IMR-90 (cell line): ENCODE measurements at regions not wholly inside any gene's neighbourhood (a gene's known extent, or its start where the extent isn't known, plus 50 kb on each side); places are given as distances from the start of the nearest gene placed in this dataset.

Experiments
- ATAC-seq: fragments of 200-7000 bp; cut with Tn5 transposase; 2 replicates; pipeline ENCODE4 v1.9.1; 2020; ENCODE audit warnings: low read depth, mild to moderate bottlenecking, moderate library complexity
- BruUV-seq: library from RNA; stranded (reverse); fragments of 400-500 nt; replicated peaks from 2 replicates; lab custom pipeline; 2021; lab: Mats Ljungman, UMichigan
- CTCF ChIA-PET: fragments of 300-600 bp; formaldehyde crosslinking; extraction: SDS; loops from one replicate; lab custom pipeline; 2021; ENCODE audit warnings: antibody characterized with exemption; lab: Yijun Ruan, JAX
- POLR2A ChIA-PET: fragments of 300-600 bp; sonication (Branson Sonifier 250); formaldehyde crosslinking; loops from one replicate; lab custom pipeline; 2022; ENCODE audit warnings: antibody characterized with exemption; ENCODE audit not compliant: unreplicated experiment; lab: Charles Lee
- DNase-seq: peaks from one replicate; pipeline ENCODE4 v3.0.0; 2013
- H2AFZ ChIP-seq: replicated peaks from 2 replicates; pipeline ENCODE3; 2013; ENCODE audit warnings: low read length, mild to moderate bottlenecking; ENCODE audit not compliant: poor library complexity
- H2AK5ac ChIP-seq: 2 replicates; pipeline ENCODE4 v1.6.1; 2013; ENCODE audit warnings: low read depth, low read length, inconsistent platforms
- H2AK9ac ChIP-seq: replicated peaks from 2 replicates; pipeline ENCODE3; 2013; ENCODE audit warnings: mild to moderate bottlenecking, low read depth, low read length, moderate library complexity; ENCODE audit not compliant: poor library complexity
- H2BK120ac ChIP-seq: 2 replicates; pipeline ENCODE4 v1.6.1; 2013; ENCODE audit warnings: low read depth, low read length, inconsistent platforms
- H2BK15ac ChIP-seq: 3 replicates; pipeline ENCODE4 v1.6.1; 2013; ENCODE audit warnings: low read depth, low read length, inconsistent platforms
- H2BK20ac ChIP-seq: 2 replicates; pipeline ENCODE4 v1.6.1; 2013; ENCODE audit warnings: low read depth, mild to moderate bottlenecking, inconsistent platforms, low read length, moderate library complexity
- H2BK5ac ChIP-seq: 2 replicates; pipeline ENCODE4 v1.6.1; 2013; ENCODE audit warnings: mild to moderate bottlenecking, low read depth, low read length, inconsistent platforms; ENCODE audit not compliant: poor library complexity, severe bottlenecking
- H3K14ac ChIP-seq: replicated peaks from 2 replicates; pipeline ENCODE4 v1.6.1; 2013; ENCODE audit warnings: low read depth, low read length, inconsistent platforms
- H3K18ac ChIP-seq: 2 replicates; pipeline ENCODE4 v1.6.1; 2013; ENCODE audit warnings: low read depth, low read length, control low read depth
- H3K23ac ChIP-seq: 2 replicates; pipeline ENCODE4 v1.6.1; 2013; ENCODE audit warnings: low read depth, low read length, inconsistent platforms
- H3K27ac ChIP-seq: 2 replicates; pipeline ENCODE4 v1.5.1; 2013; ENCODE audit warnings: mild to moderate bottlenecking, control low read depth, low read length; ENCODE audit not compliant: insufficient read depth
- H3K27me3 ChIP-seq: 2 replicates; pipeline ENCODE4 v1.6.1; 2013; ENCODE audit warnings: low read length; ENCODE audit not compliant: control insufficient read depth, insufficient read depth
- H3K36me3 ChIP-seq: 2 replicates; pipeline ENCODE4 v1.6.1; 2013; ENCODE audit warnings: low read length, mixed read lengths; ENCODE audit not compliant: control insufficient read depth, insufficient read depth
- H3K4ac ChIP-seq: 2 replicates; pipeline ENCODE4 v1.6.1; 2013; ENCODE audit warnings: low read depth, low read length, inconsistent platforms
- H3K4me1 ChIP-seq: 2 replicates; pipeline ENCODE4 v1.6.1; 2013; ENCODE audit warnings: low read length, mixed read lengths; ENCODE audit not compliant: control insufficient read depth, insufficient read depth
- H3K4me2 ChIP-seq: 2 replicates; pipeline ENCODE4 v1.6.1; 2013; ENCODE audit warnings: low read depth, mild to moderate bottlenecking, control low read depth, low read length, moderate library complexity
- H3K4me3 ChIP-seq: 2 replicates; pipeline ENCODE4 v1.5.1; 2013; ENCODE audit warnings: low read depth, mild to moderate bottlenecking, control low read depth, low read length, moderate library complexity; ENCODE audit not compliant: insufficient read depth
- H3K56ac ChIP-seq: 2 replicates; pipeline ENCODE4 v1.6.1; 2013; ENCODE audit warnings: low read length, inconsistent platforms; ENCODE audit not compliant: insufficient read depth; ENCODE audit errors: extremely low read depth
- H3K79me1 ChIP-seq, 2 experiments: 2 replicates each; pipeline ENCODE4 v1.6.1; 2013; ENCODE audit warnings: low read length in 2 of 2, inconsistent platforms in 1 of 2, low read depth in 1 of 2
- H3K9ac ChIP-seq: 2 replicates; pipeline ENCODE4 v1.6.1; 2013; ENCODE audit warnings: low read depth, low read length, control low read depth
- H3K9me1 ChIP-seq: 2 replicates; pipeline ENCODE4 v1.6.1; 2013; ENCODE audit warnings: low read length, inconsistent platforms; ENCODE audit not compliant: insufficient read depth
- H3K9me3 ChIP-seq: 2 replicates; pipeline ENCODE4 v1.6.1; 2013; ENCODE audit warnings: low read length; ENCODE audit not compliant: control insufficient read depth, insufficient read depth
- H4K20me1 ChIP-seq: 2 replicates; pipeline ENCODE4 v1.6.1; 2013; ENCODE audit warnings: low read length, inconsistent platforms; ENCODE audit not compliant: insufficient read depth
- H4K5ac ChIP-seq: 2 replicates; pipeline ENCODE4 v1.6.1; 2013; ENCODE audit warnings: mild to moderate bottlenecking, low read depth, low read length, control low read depth
- H4K8ac ChIP-seq, 2 experiments: 2 replicates each; pipeline ENCODE4 v1.6.1; 2013; ENCODE audit warnings: low read depth in 2 of 2, low read length in 2 of 2, control low read depth in 1 of 2, inconsistent platforms in 1 of 2
- H4K91ac ChIP-seq: 2 replicates; pipeline ENCODE4 v1.6.1; 2013; ENCODE audit warnings: low read depth, low read length, inconsistent platforms; ENCODE audit not compliant: insufficient read depth
- CEBPB ChIP-seq: IDR thresholded peaks from 2 replicates; pipeline ENCODE4 v1.6.1; 2012; ENCODE audit warnings: low read depth, low read length, improper control_type of control experiment
- CHD1 ChIP-seq: IDR thresholded peaks from 2 replicates; pipeline ENCODE4 v1.6.1; 2012; ENCODE audit warnings: low read depth, low read length, improper control_type of control experiment
- MAFK ChIP-seq: IDR thresholded peaks from 2 replicates; pipeline ENCODE4 v1.6.1; 2012; ENCODE audit warnings: low read depth, low read length, improper control_type of control experiment
- POLR2A ChIP-seq: IDR thresholded peaks from 2 replicates; pipeline ENCODE4 v1.6.1; 2012; ENCODE audit warnings: mild to moderate bottlenecking, low read depth, low read length
- RCOR1 ChIP-seq: IDR thresholded peaks from 2 replicates; pipeline ENCODE4 v1.6.1; 2012; ENCODE audit warnings: mild to moderate bottlenecking, low read length, improper control_type of control experiment; ENCODE audit not compliant: insufficient replicate concordance
- WGBS, 2 experiments: methylation state at CpG; one replicate each; pipeline versions ENCODE4 v1.1.5 to v1.1.7; 2013; ENCODE audit warnings: missing lambda C conversion rate in 2 of 2; ENCODE audit not compliant: insufficient read length in 1 of 2; ENCODE audit errors: extremely low coverage in 2 of 2; 5-methylcytosine and 5-hydroxymethylcytosine counted together
- dilution Hi-C: fragments of 300-500 bp; cut with HindIII; formaldehyde crosslinking; loops from one replicate; pipeline ENCODE4 v1.14.3; 2018; ENCODE audit warnings: low sequenced_read_pairs; ENCODE audit not compliant: unreplicated experiment
- in situ Hi-C: fragments of 300-500 bp; cut with MboI; formaldehyde crosslinking; loops from 3 replicates; pipeline ENCODE4 v1.14.3; 2019; ENCODE audit warnings: low sequenced_read_pairs, inconsistent platforms, mixed read lengths
- intact Hi-C: fragments of 100-400 bp; cut with micrococcal nuclease; formaldehyde crosslinking; loops from 2 replicates; pipeline ENCODE4 v1.10.0; 2022
- TF ChIP-seq, protein P1 (sequence below): conservative IDR thresholded peaks from 2 replicates; pipeline ENCODE4 v1.5.1; 2012; ENCODE audit warnings: mild to moderate bottlenecking, low read depth, low read length, improper control_type of control experiment
- TF ChIP-seq, protein P2 (sequence below): fragments of 150-350 bp; IDR thresholded peaks from 2 replicates; pipeline ENCODE4 v1.6.1; 2017; ENCODE audit warnings: mild to moderate bottlenecking, antibody characterized with exemption, low read length, low read depth
- TF ChIP-seq, protein P3 (sequence below): fragments of 150-350 bp; IDR thresholded peaks from 2 replicates; pipeline ENCODE4 v1.6.1; 2016; ENCODE audit warnings: low read depth, mild to moderate bottlenecking, low read length, moderate library complexity, borderline replicate concordance

DNA sequence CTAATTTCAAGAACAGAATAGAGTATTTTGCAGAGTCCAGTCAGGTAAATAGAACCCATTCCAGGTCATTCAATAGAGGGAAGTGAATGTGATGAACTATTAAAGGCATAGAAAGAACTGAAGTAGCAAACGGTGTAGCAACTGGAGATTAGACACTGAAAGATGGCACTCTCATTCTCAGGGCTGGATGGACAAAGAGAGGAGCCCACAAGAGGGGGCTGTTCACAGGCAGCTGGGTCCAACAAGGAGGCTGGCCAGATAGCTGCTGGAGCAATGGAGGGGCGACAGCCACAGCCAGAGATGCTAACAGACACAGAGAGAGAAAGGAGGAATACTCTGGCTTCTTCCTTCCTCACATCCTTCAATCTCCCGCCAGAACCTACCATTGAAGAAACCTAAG is 93.1 kb upstream of the SMARCA2 start:
- Histone ChIP-seq H2BK120ac (no peak overlapping the region), H3K27ac (no peak overlapping the region), H3K9ac (no peak overlapping the region), H3K4ac (no peak overlapping the region), H4K91ac (no peak overlapping the region), H3K4me1 (no peaks in the 10 kb centered on the region), H4K8ac (no peak overlapping the region), H2BK20ac (no peak overlapping the region), H4K20me1 (no peaks in the 10 kb centered on the region), H3K4me3 (no peak overlapping the region), H2AK5ac (no peak overlapping the region), H4K5ac (no peak overlapping the region), H3K23ac (no peak overlapping the region), H3K9me1 (no peaks in the 10 kb centered on the region), H2BK15ac (no peak overlapping the region), H3K9me3 (no peaks in the 10 kb centered on the region), H3K4me2 (no peak overlapping the region), H3K36me3 (no peaks in the 10 kb centered on the region), H3K18ac (no peak overlapping the region), H3K56ac (no peak overlapping the region), H2AFZ (no peak overlapping the region), H2AK9ac (no peak overlapping the region), H3K14ac (no peak overlapping the region), H2BK5ac (no peak overlapping the region), H3K27me3 (no peaks in the 10 kb centered on the region), H3K79me1 (no peaks in the 10 kb centered on the region)
- in situ Hi-C loops: no loop called here
- DNase-seq (no peak), ATAC-seq (no peak)
- dilution Hi-C loops: no loop called here
- POLR2A ChIA-PET: no interaction called here
- no CpG with 5 or more reads among the region's 3 CpGs for WGBS, 2 experiments
- intact Hi-C loops: no loop called here
- CTCF ChIA-PET: no interaction called here
- TF ChIP-seq CEBPB (no peak), MAFK (no peak), CHD1 (no peak), POLR2A (no peak), RCOR1 (no peak)
- TF ChIP-seq, protein P1, sequence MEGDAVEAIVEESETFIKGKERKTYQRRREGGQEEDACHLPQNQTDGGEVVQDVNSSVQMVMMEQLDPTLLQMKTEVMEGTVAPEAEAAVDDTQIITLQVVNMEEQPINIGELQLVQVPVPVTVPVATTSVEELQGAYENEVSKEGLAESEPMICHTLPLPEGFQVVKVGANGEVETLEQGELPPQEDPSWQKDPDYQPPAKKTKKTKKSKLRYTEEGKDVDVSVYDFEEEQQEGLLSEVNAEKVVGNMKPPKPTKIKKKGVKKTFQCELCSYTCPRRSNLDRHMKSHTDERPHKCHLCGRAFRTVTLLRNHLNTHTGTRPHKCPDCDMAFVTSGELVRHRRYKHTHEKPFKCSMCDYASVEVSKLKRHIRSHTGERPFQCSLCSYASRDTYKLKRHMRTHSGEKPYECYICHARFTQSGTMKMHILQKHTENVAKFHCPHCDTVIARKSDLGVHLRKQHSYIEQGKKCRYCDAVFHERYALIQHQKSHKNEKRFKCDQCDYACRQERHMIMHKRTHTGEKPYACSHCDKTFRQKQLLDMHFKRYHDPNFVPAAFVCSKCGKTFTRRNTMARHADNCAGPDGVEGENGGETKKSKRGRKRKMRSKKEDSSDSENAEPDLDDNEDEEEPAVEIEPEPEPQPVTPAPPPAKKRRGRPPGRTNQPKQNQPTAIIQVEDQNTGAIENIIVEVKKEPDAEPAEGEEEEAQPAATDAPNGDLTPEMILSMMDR: no peak
- TF ChIP-seq, protein P2, sequence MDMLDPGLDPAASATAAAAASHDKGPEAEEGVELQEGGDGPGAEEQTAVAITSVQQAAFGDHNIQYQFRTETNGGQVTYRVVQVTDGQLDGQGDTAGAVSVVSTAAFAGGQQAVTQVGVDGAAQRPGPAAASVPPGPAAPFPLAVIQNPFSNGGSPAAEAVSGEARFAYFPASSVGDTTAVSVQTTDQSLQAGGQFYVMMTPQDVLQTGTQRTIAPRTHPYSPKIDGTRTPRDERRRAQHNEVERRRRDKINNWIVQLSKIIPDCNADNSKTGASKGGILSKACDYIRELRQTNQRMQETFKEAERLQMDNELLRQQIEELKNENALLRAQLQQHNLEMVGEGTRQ: no peak
- TF ChIP-seq, protein P3, sequence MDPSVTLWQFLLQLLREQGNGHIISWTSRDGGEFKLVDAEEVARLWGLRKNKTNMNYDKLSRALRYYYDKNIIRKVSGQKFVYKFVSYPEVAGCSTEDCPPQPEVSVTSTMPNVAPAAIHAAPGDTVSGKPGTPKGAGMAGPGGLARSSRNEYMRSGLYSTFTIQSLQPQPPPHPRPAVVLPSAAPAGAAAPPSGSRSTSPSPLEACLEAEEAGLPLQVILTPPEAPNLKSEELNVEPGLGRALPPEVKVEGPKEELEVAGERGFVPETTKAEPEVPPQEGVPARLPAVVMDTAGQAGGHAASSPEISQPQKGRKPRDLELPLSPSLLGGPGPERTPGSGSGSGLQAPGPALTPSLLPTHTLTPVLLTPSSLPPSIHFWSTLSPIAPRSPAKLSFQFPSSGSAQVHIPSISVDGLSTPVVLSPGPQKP: no peak
- BruUV-seq: no TSS peak
